HCT116 (cell line): ENCODE measurements at regions not wholly inside any gene's neighbourhood (a gene's known extent, or its start where the extent isn't known, plus 50 kb on each side); places are given as distances from the start of the nearest gene placed in this dataset.

Experiments used
- ATAC-seq: fragments of 200-7000 bp; cut with Tn5 transposase; 2 replicates; pipeline ENCODE4 v1.9.1; 2020; ENCODE audit warnings: mild to moderate bottlenecking, moderate library complexity
- BruUV-seq: library from RNA; stranded (reverse); fragments of 400-500 nt; replicated peaks from 2 replicates; lab custom pipeline; 2021; lab: Mats Ljungman, UMichigan
- CTCF ChIA-PET: fragments of 300-600 bp; sonication (Branson Sonifier 250); formaldehyde crosslinking; loops from one replicate; lab custom pipeline; 2021; ENCODE audit warnings: antibody characterized with exemption; lab: Charles Lee
- POLR2A ChIA-PET: fragments of 300-600, 350-600 bp; sonication (Branson Sonifier 250); formaldehyde crosslinking; loops from one replicate; lab custom pipeline; 2021; ENCODE audit warnings: antibody characterized with exemption; lab: Charles Lee
- RAD21 ChIA-PET, 2 experiments: fragments of 300-600 bp; sonication (Branson Sonifier 250); formaldehyde crosslinking; loops; one replicate each; lab custom pipeline; 2023; ENCODE audit warnings: low total read pairs in 2 of 2; ENCODE audit not compliant: uncharacterized antibody in 2 of 2, unreplicated experiment in 2 of 2, low non-redundant PET in 1 of 2; lab: Charles Lee
- DNase-seq: peaks from one replicate; pipeline ENCODE4 v3.0.0-alpha.2; 2010; ENCODE audit warnings: low read depth, low spot score
- H2AFZ ChIP-seq: fragments of 200-600 bp; shearing (Covaris generic), sonication (generic); 2 replicates; pipeline ENCODE4 v1.6.1; 2017; ENCODE audit warnings: low read depth, mixed run types, mixed read lengths, antibody characterized with exemption, low read length; ENCODE audit not compliant: poor library complexity, severe bottlenecking
- H3K27ac ChIP-seq: 2 replicates; pipeline ENCODE4 v1.5.1; 2012; ENCODE audit warnings: low read depth, low read length
- H3K27me3 ChIP-seq: fragments of 200-600 bp; sonication (generic); 2 replicates; pipeline ENCODE4 v1.6.1; 2016; ENCODE audit warnings: mixed run types, low read length, mixed read lengths; ENCODE audit not compliant: insufficient read depth
- H3K36me3 ChIP-seq, 2 experiments: fragments of 200-500 bp in 1 of 2; fragments of 200-600 bp in 1 of 2; sonication (Bioruptor generic) in 1 of 2; sonication (generic) in 1 of 2; 2 replicates each; pipeline versions ENCODE4 v1.5.1 to v1.6.1; 2014 to 2016; ENCODE audit warnings: low read length in 2 of 2, inconsistent platforms in 1 of 2, mixed read lengths in 1 of 2, mixed run types in 1 of 2; ENCODE audit not compliant: insufficient read depth in 2 of 2, control insufficient read depth in 1 of 2
- H3K4me1 ChIP-seq, 2 experiments: fragments of 200-600 bp in 1 of 2; sonication (generic) in 1 of 2; 2 replicates each; pipeline versions ENCODE4 v1.5.1 to v1.6.1; 2012 to 2017; ENCODE audit warnings: low read length in 2 of 2, inconsistent platforms in 1 of 2, mild to moderate bottlenecking in 1 of 2, mixed read lengths in 1 of 2, mixed run types in 1 of 2, moderate library complexity in 1 of 2; ENCODE audit not compliant: insufficient read depth in 2 of 2, control insufficient read depth in 1 of 2
- H3K4me2 ChIP-seq: fragments of 200-600 bp; sonication (generic); 2 replicates; pipeline ENCODE4 v1.6.1; 2017; ENCODE audit warnings: mixed run types, low read length, mixed read lengths
- H3K4me3 ChIP-seq, 2 experiments: fragments of 200-600 bp in 1 of 2; sonication (generic) in 1 of 2; replicated peaks in 1 of 2; 2 replicates each; pipeline ENCODE4 v1.5.1; 2011 to 2016; ENCODE audit warnings: low read length in 2 of 2, control low read depth in 1 of 2, low read depth in 1 of 2, mild to moderate bottlenecking in 1 of 2, mixed read lengths in 1 of 2, mixed run types in 1 of 2
- H3K79me2 ChIP-seq: fragments of 200-600 bp; sonication (generic); 2 replicates; pipeline ENCODE4 v1.6.1; 2017; ENCODE audit warnings: mild to moderate bottlenecking, mixed run types, low read length, moderate library complexity, mixed read lengths; ENCODE audit not compliant: insufficient read depth
- H3K9ac ChIP-seq: fragments of 200-600 bp; sonication (generic); 2 replicates; pipeline ENCODE4 v1.6.1; 2016; ENCODE audit warnings: low read length, mixed read lengths
- H3K9me2 ChIP-seq: fragments of 200-600 bp; sonication (generic), shearing (Covaris generic); 2 replicates; pipeline ENCODE4 v1.6.1; 2017; ENCODE audit warnings: mixed run types, mild to moderate bottlenecking, moderate library complexity; ENCODE audit not compliant: insufficient read depth
- H3K9me3 ChIP-seq, 2 experiments: fragments of 200-500 bp in 1 of 2; fragments of 200-600 bp in 1 of 2; sonication (Bioruptor generic) in 1 of 2; sonication (generic) in 1 of 2; 2 replicates each; pipeline ENCODE4 v1.6.1; 2014 to 2017; ENCODE audit warnings: low read length in 2 of 2, mixed read lengths in 2 of 2, inconsistent platforms in 1 of 2, low read depth in 1 of 2, mild to moderate bottlenecking in 1 of 2, mixed run types in 1 of 2, moderate library complexity in 1 of 2; ENCODE audit not compliant: control insufficient read depth in 1 of 2, insufficient read depth in 1 of 2
- H4K20me1 ChIP-seq: fragments of 200-600 bp; sonication (generic), shearing (Covaris generic); 2 replicates; pipeline ENCODE4 v1.6.1; 2017; ENCODE audit warnings: mixed run types, mild to moderate bottlenecking, moderate library complexity; ENCODE audit not compliant: insufficient read depth
- ATF3 ChIP-seq: IDR thresholded peaks from 2 replicates; pipeline ENCODE4 v1.6.1; 2012
- CEBPB ChIP-seq: IDR thresholded peaks from 2 replicates; pipeline ENCODE4 v1.6.1; 2012; ENCODE audit warnings: low read depth
- CTCF ChIP-seq, 3 experiments: fragments of 200-600 bp in 1 of 3; sonication (generic) in 1 of 3; IDR thresholded peaks in 2 of 3; conservative IDR thresholded peaks in 1 of 3; 2 replicates each; pipeline ENCODE4 v1.5.1; 2012 to 2017; ENCODE audit warnings: low read depth in 2 of 3, low read length in 2 of 3, antibody characterized with exemption in 1 of 3, borderline replicate concordance in 1 of 3, control low read depth in 1 of 3, mild to moderate bottlenecking in 1 of 3, mixed read lengths in 1 of 3, mixed run types in 1 of 3, moderate library complexity in 1 of 3; ENCODE audit not compliant: insufficient read depth in 1 of 3
- EGR1 ChIP-seq: IDR thresholded peaks from 2 replicates; pipeline ENCODE4 v1.6.1; 2012; ENCODE audit warnings: low read depth
- ELF1 ChIP-seq: IDR thresholded peaks from 2 replicates; pipeline ENCODE4 v1.6.1; 2012; ENCODE audit warnings: low read depth, borderline replicate concordance
- EZH2phosphoT487 ChIP-seq: fragments of 200-600 bp; IDR thresholded peaks from 2 replicates; pipeline ENCODE4 v1.6.1; 2018; ENCODE audit warnings: antibody characterized with exemption, borderline replicate concordance
- FOSL1 ChIP-seq: IDR thresholded peaks from 2 replicates; pipeline ENCODE4 v1.6.1; 2012; ENCODE audit warnings: low read depth
- JUND ChIP-seq: IDR thresholded peaks from 2 replicates; pipeline ENCODE4 v1.6.1; 2012
- MAX ChIP-seq: IDR thresholded peaks from 2 replicates; pipeline ENCODE4 v1.6.1; 2012
- POLR2A ChIP-seq: IDR thresholded peaks from 2 replicates; pipeline ENCODE4 v1.7.0; 2011; ENCODE audit warnings: borderline replicate concordance; ENCODE audit not compliant: insufficient read depth, insufficient read length; ENCODE audit errors: extremely low read depth
- POLR2AphosphoS5 ChIP-seq: IDR thresholded peaks from 2 replicates; pipeline ENCODE4 v1.6.1; 2011; ENCODE audit warnings: mild to moderate bottlenecking, low read depth, low read length, moderate library complexity
- REST ChIP-seq: IDR thresholded peaks from 2 replicates; pipeline ENCODE4 v1.6.1; 2012; ENCODE audit warnings: low read depth
- SIN3A ChIP-seq: IDR thresholded peaks from 2 replicates; pipeline ENCODE4 v1.6.1; 2012; ENCODE audit warnings: low read depth
- SP1 ChIP-seq: IDR thresholded peaks from 2 replicates; pipeline ENCODE4 v1.6.1; 2012; ENCODE audit warnings: low read depth
- TCF7L2 ChIP-seq: IDR thresholded peaks from 2 replicates; pipeline ENCODE4 v1.7.0; 2011; ENCODE audit warnings: borderline replicate concordance, inconsistent platforms; ENCODE audit not compliant: insufficient read depth, insufficient read length; ENCODE audit errors: extremely low read depth
- YY1 ChIP-seq: IDR thresholded peaks from 2 replicates; pipeline ENCODE4 v1.6.1; 2011; ENCODE audit warnings: low read length, low read depth, moderate library complexity, mild to moderate bottlenecking; ENCODE audit not compliant: insufficient replicate concordance; ENCODE audit errors: extremely low read depth
- ZBTB33 ChIP-seq: IDR thresholded peaks from 2 replicates; pipeline ENCODE4 v1.6.1; 2011; ENCODE audit warnings: mild to moderate bottlenecking, low read length, moderate library complexity; ENCODE audit not compliant: insufficient replicate concordance; ENCODE audit errors: extremely low read depth
- ZFX ChIP-seq: fragments of 450-650 bp; IDR thresholded peaks from 2 replicates; pipeline ENCODE4 v1.6.1; 2017
- intact Hi-C: fragments of 100-400 bp; cut with micrococcal nuclease; formaldehyde crosslinking; loops from 2 replicates; pipeline ENCODE4 v1.10.0; 2022

GRCh38 chr3:40723083-40723660 lies 198.4 kb downstream of the ZNF621 start:
- no peak overlapping the region for H3K4me3 ChIP-seq
- no peak overlapping the region for H3K4me2 ChIP-seq
- peaks cover 11% of the 10 kb centered on the region; the same call in 1 of the 2 replicates for H3K27me3 ChIP-seq
- ChIA-PET RAD21 (no interaction called here), CTCF (no interaction called here), POLR2A (no interaction called here)
- no peaks in the 10 kb centered on the region for H3K79me2 ChIP-seq
- H3K27ac ChIP-seq, result no peak overlapping the region
- no peak for DNase-seq
- no peak for ATAC-seq
- H3K9me3 ChIP-seq, result no peaks in the 10 kb centered on the region
- H4K20me1 ChIP-seq, result no peaks in the 10 kb centered on the region
- TF ChIP-seq TCF7L2 (no peak), ATF3 (no peak), CEBPB (no peak), MAX (no peak), JUND (no peak), SP1 (no peak), YY1 (no peak), SIN3A (no peak), EGR1 (no peak), ELF1 (no peak), POLR2A (no peak), REST (no peak), ZBTB33 (no peak), ZFX (no peak), POLR2AphosphoS5 (no peak), EZH2phosphoT487 (no peak), CTCF (IDR thresholded peaks at IDR 0.05 in 2 of 3, conservative IDR thresholded peaks at IDR 0.05 in 1 of 3; ENCODE audit: borderline replicate concordance in 1 of 3, insufficient read depth in 1 of 3, low read depth in 2 of 3, low read length in 2 of 3) (no peak), FOSL1 (no peak)
- no peaks in the 10 kb centered on the region for H3K9me2 ChIP-seq
- H3K4me1 ChIP-seq, result no peaks in the 10 kb centered on the region
- H3K9ac ChIP-seq, result no peak overlapping the region
- intact Hi-C loops, result no loop called here
- H2AFZ ChIP-seq, result no peak overlapping the region
- H3K36me3 ChIP-seq, result no peaks in the 10 kb centered on the region
- no TSS peak for BruUV-seq
